ENCODE measurements at regions not wholly inside any gene's neighbourhood (a gene's known extent, or its start where the extent isn't known, plus 50 kb on each side); places are given as distances from the start of the nearest gene placed in this dataset.

- TF ChIP-seq CTCF (IDR thresholded peaks at IDR 0.05): no peak
- TF ChIP-seq POLR2A (IDR thresholded peaks at IDR 0.05): no peak
Observed at GRCh38 chr13:75929076-75929475, 292.9 kb downstream of the LMO7 start.

Data from body of pancreas (tissue), 4 donors.